OCI-LY1 (cell line): ENCODE measurements at regions not wholly inside any gene's neighbourhood (a gene's known extent, or its start where the extent isn't known, plus 50 kb on each side); places are given as distances from the start of the nearest gene placed in this dataset.

Experiments
- H2AFZ ChIP-seq: fragments of 200-600 bp; sonication (generic), shearing (Covaris generic); 2 replicates; pipeline ENCODE4 v1.6.0; 2014; ENCODE audit warnings: antibody characterized with exemption, mild to moderate bottlenecking, low read length
- H3F3A ChIP-seq: fragments of 200-600 bp; sonication (generic), shearing (Covaris generic); 2 replicates; pipeline ENCODE4 v1.6.0; 2014; ENCODE audit warnings: mild to moderate bottlenecking, antibody characterized with exemption, low read length, moderate library complexity; ENCODE audit not compliant: insufficient read depth
- H3K27ac ChIP-seq: fragments of 200-600 bp; sonication (generic); 2 replicates; pipeline ENCODE4 v1.5.1; 2014; ENCODE audit warnings: low read length, mixed run types, mild to moderate bottlenecking, low read depth; ENCODE audit not compliant: poor library complexity, severe bottlenecking
- H3K27me3 ChIP-seq: fragments of 200-600 bp; sonication (generic); 2 replicates; pipeline ENCODE4 v1.6.0; 2014; ENCODE audit warnings: antibody characterized with exemption, mild to moderate bottlenecking, low read length, moderate library complexity; ENCODE audit not compliant: insufficient read depth
- H3K36me3 ChIP-seq: fragments of 200-600 bp; sonication (generic); 2 replicates; pipeline ENCODE4 v1.6.1; 2014; ENCODE audit warnings: mild to moderate bottlenecking, antibody characterized with exemption, low read length, moderate library complexity, mixed read lengths; ENCODE audit not compliant: insufficient read depth
- H3K4me1 ChIP-seq: fragments of 200-600 bp; sonication (generic); 2 replicates; pipeline ENCODE4 v1.5.1; 2014; ENCODE audit warnings: mild to moderate bottlenecking, low read length, moderate library complexity; ENCODE audit not compliant: insufficient read depth, severe bottlenecking
- H3K4me2 ChIP-seq: fragments of 200-600 bp; sonication (generic), shearing (Covaris generic); 2 replicates; pipeline ENCODE4 v1.6.1; 2014; ENCODE audit warnings: low read length
- H3K4me3 ChIP-seq: fragments of 200-600 bp; sonication (generic); 2 replicates; pipeline ENCODE4 v1.5.1; 2014; ENCODE audit warnings: low read length, low read depth, mild to moderate bottlenecking, mixed read lengths; ENCODE audit not compliant: poor library complexity, severe bottlenecking
- H3K79me2 ChIP-seq: fragments of 200-600 bp; shearing (Covaris generic); 2 replicates; pipeline ENCODE4 v1.6.1; 2016; ENCODE audit warnings: mixed run types, low read length, mixed read lengths; ENCODE audit not compliant: insufficient read depth
- H3K9ac ChIP-seq: fragments of 200-600 bp; sonication (generic), shearing (Covaris generic); 2 replicates; pipeline ENCODE4 v1.6.1; 2014; ENCODE audit warnings: mild to moderate bottlenecking, low read length, mixed read lengths
- H3K9me2 ChIP-seq: fragments of 200-600 bp; sonication (generic), shearing (Covaris generic); 2 replicates; pipeline ENCODE4 v1.6.1; 2014; ENCODE audit warnings: low read depth, mild to moderate bottlenecking, low read length, mixed read lengths
- H3K9me3 ChIP-seq: fragments of 200-600 bp; shearing (Covaris generic); 2 replicates; pipeline ENCODE4 v1.6.1; 2014; ENCODE audit warnings: low read length, mixed read lengths
- H4K20me1 ChIP-seq: fragments of 200-600 bp; sonication (generic), shearing (Covaris generic); 2 replicates; pipeline ENCODE4 v1.6.0; 2016; ENCODE audit warnings: mild to moderate bottlenecking, low read length; ENCODE audit not compliant: insufficient read depth
- CTCF ChIP-seq: fragments of 200-600 bp; sonication (generic), shearing (Covaris generic); IDR thresholded peaks from 2 replicates; pipeline ENCODE4 v1.5.1; 2017; ENCODE audit warnings: mild to moderate bottlenecking, antibody characterized with exemption, low read length, moderate library complexity, mixed read lengths
- EZH2 ChIP-seq: fragments of 200-600 bp; sonication (generic), shearing (Covaris generic); IDR thresholded peaks from 2 replicates; pipeline ENCODE4 v1.8.0; 2017; ENCODE audit warnings: borderline replicate concordance, mixed run types, mild to moderate bottlenecking, antibody characterized with exemption, low read length, moderate library complexity, mixed read lengths

- H3F3A ChIP-seq, result no peaks in the 10 kb centered on the region
- H3K4me3 ChIP-seq, result no peak overlapping the region
- no peaks in the 10 kb centered on the region for H4K20me1 ChIP-seq
- TF ChIP-seq CTCF (no peak), EZH2 (no peak)
- no peaks in the 10 kb centered on the region for H3K79me2 ChIP-seq
- no peak overlapping the region for H2AFZ ChIP-seq
- H3K9me3 ChIP-seq, result no peaks in the 10 kb centered on the region
- no peaks in the 10 kb centered on the region for H3K27me3 ChIP-seq
- no peak overlapping the region for H3K27ac ChIP-seq
- no peak overlapping the region for H3K9ac ChIP-seq
- no peak overlapping the region for H3K4me2 ChIP-seq
- no peaks in the 10 kb centered on the region for H3K9me2 ChIP-seq
- no peaks in the 10 kb centered on the region for H3K36me3 ChIP-seq
- H3K4me1 ChIP-seq, result no peaks in the 10 kb centered on the region
Observed at GRCh38 chr16:59047114-59047513, 313.0 kb upstream of the GOT2 start.

GRCh38 chr16:59046335-59046734 lies 312.2 kb upstream of the GOT2 start:
- Histone ChIP-seq H3K4me3 (no peak overlapping the region), H3K27me3 (no peaks in the 10 kb centered on the region), H3F3A (no peaks in the 10 kb centered on the region), H3K4me2 (no peak overlapping the region), H3K9me2 (no peaks in the 10 kb centered on the region), H2AFZ (no peak overlapping the region), H3K9ac (no peak overlapping the region), H3K79me2 (no peaks in the 10 kb centered on the region), H3K9me3 (no peaks in the 10 kb centered on the region), H3K36me3 (no peaks in the 10 kb centered on the region), H3K27ac (no peak overlapping the region), H3K4me1 (no peaks in the 10 kb centered on the region), H4K20me1 (no peaks in the 10 kb centered on the region)
- no peak for TF ChIP-seq EZH2
- TF ChIP-seq CTCF, result no peak

GRCh38 chr16:59045501-59045900 lies 311.4 kb upstream of the GOT2 start:
- TF ChIP-seq EZH2, result no peak
- TF ChIP-seq CTCF, result no peak
- no peaks in the 10 kb centered on the region for H3F3A ChIP-seq

More at GRCh38 chr16:59045501-59045900, 311.4 kb upstream of the GOT2 start:
- no peaks in the 10 kb centered on the region for H4K20me1 ChIP-seq
- H3K36me3 ChIP-seq, result no peaks in the 10 kb centered on the region
- H3K27me3 ChIP-seq, result no peaks in the 10 kb centered on the region
- H3K27ac ChIP-seq, result no peak overlapping the region
- H2AFZ ChIP-seq, result no peak overlapping the region
- H3K4me2 ChIP-seq, result no peak overlapping the region
- H3K9me3 ChIP-seq, result no peaks in the 10 kb centered on the region
- H3K4me3 ChIP-seq, result no peak overlapping the region
- no peaks in the 10 kb centered on the region for H3K79me2 ChIP-seq
- H3K9me2 ChIP-seq, result no peaks in the 10 kb centered on the region
- no peaks in the 10 kb centered on the region for H3K4me1 ChIP-seq
- H3K9ac ChIP-seq, result no peak overlapping the region
